ENCODE measurements at regions not wholly inside any gene's neighbourhood (a gene's known extent, or its start where the extent isn't known, plus 50 kb on each side); places are given as distances from the start of the nearest gene placed in this dataset.
"Not testable (repeated sequence)": the region's sequence is repeated elsewhere in the genome, so short reads cannot be mapped to it uniquely, and the experiment has no call there.

DNA sequence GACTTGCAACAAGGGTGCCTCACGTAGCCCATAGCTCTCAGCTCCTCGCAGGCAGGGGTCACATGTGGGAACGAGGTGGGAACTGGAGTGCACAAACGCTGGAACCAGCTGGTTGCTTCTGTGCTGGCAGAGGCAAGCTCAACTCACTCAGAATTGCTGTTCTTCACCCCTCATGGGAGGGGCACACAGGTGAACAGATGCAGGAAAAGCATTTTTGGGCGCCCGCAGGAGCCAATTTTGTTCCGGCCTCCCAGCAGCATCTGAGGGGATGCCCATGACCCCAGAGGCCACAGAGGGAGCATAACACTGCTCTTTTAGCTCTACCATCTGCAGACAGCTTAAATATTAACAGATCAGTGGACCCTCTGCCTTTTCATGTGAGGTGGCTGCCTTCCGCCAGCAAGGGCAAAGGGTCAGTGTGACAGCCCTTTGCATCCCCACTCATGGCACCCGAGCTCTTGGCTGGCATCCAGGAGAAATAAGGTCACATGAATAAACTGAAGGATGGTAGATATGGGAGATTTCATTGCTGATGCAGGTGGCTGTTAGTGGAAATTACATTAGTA, 196.2 kb downstream of the SLCO4C1 start:
- Histone ChIP-seq H3K4me3 (replicated peaks; ENCODE audit: low read depth, low read length) (no peak overlapping the region), H3K36me3 (ENCODE audit: control insufficient read depth, insufficient read depth, low read length) (no peaks in the 10 kb centered on the region), H3K27me3 (replicated peaks; ENCODE audit: control insufficient read depth, insufficient read depth, low read length) (no peaks in the 10 kb centered on the region)
- no peak for DNase-seq (ENCODE audit: extremely low read depth, insufficient read length)
- TF ChIP-seq, protein P1, sequence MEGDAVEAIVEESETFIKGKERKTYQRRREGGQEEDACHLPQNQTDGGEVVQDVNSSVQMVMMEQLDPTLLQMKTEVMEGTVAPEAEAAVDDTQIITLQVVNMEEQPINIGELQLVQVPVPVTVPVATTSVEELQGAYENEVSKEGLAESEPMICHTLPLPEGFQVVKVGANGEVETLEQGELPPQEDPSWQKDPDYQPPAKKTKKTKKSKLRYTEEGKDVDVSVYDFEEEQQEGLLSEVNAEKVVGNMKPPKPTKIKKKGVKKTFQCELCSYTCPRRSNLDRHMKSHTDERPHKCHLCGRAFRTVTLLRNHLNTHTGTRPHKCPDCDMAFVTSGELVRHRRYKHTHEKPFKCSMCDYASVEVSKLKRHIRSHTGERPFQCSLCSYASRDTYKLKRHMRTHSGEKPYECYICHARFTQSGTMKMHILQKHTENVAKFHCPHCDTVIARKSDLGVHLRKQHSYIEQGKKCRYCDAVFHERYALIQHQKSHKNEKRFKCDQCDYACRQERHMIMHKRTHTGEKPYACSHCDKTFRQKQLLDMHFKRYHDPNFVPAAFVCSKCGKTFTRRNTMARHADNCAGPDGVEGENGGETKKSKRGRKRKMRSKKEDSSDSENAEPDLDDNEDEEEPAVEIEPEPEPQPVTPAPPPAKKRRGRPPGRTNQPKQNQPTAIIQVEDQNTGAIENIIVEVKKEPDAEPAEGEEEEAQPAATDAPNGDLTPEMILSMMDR (IDR thresholded peaks at IDR 0.05; ENCODE audit: insufficient read depth, low read length, poor library complexity, severe bottlenecking) = no peak

DNA sequence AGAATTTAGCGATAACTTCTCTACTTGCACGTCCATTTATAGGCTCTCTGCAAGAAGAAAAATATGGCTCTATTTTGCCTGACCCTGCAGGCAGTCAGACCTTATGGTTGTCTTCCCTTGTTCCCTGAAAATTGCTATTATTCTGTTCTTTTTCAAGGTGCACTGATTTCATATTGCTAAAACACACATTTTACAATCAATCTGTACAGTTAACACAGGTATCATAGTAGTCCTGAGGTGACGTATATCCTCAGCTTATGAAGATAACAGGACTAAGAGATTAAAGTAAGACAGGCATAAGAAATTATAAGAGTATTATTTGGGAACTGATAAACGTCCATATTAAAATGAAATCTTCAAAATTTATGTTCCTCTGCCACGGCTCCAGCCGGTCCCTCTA, 197.0 kb downstream of the SLCO4C1 start:
- not testable (repeated sequence) for H3K27me3 ChIP-seq (replicated peaks; ENCODE audit: control insufficient read depth, insufficient read depth, low read length); DNase-seq (ENCODE audit: extremely low read depth, insufficient read length); H3K36me3 ChIP-seq (ENCODE audit: control insufficient read depth, insufficient read depth, low read length); H3K4me3 ChIP-seq (replicated peaks; ENCODE audit: low read depth, low read length)

DNA sequence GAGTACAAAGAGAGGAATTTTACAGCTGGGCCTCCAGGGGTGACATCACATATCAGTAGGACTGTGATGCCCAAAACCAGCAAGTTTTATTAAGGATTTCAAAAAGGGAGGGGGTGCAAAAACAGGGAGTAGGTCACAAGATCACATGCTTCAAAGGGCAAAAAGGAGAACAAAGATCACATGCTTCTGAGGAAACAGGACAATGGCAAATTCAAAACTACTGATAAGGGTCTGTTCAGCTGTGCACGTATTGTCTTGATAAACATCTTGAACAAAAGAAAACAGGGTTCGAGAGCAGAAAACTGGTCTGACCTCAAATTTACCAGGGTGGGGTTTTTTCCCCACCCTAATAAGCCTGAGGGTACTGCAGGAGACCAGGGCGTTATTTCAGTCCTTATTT, 197.5 kb downstream of the SLCO4C1 start:
- H3K36me3 ChIP-seq (ENCODE audit: control insufficient read depth, insufficient read depth, low read length); H3K27me3 ChIP-seq (replicated peaks; ENCODE audit: control insufficient read depth, insufficient read depth, low read length); DNase-seq (ENCODE audit: extremely low read depth, insufficient read length): not testable (repeated sequence)

DNA sequence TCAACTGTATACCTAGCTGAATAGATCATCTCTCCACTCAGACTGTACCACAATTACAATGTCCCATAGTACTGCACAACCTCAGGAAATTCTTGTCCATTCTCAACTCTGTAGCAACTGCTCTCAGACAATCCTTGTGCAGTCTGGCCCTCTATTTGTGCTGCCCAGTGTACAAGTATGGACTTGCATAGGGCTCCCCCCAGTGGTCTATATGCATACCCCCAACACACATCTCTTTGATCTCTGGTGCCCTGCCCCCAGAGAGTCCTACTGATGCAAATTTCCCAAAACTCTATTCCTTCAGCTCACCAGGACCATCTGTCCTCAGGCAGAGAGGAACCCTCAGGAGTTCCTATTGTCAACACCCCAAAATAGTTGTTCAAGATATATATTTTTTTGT, 205.3 kb downstream of the SLCO4C1 start:
- H3K4me3 ChIP-seq (replicated peaks; ENCODE audit: low read depth, low read length) = no peak overlapping the region
- TF ChIP-seq, protein P1 (IDR thresholded peaks at IDR 0.05; ENCODE audit: insufficient read depth, low read length, poor library complexity, severe bottlenecking) = peak; percentile 59
- H3K27me3 ChIP-seq (replicated peaks; ENCODE audit: control insufficient read depth, insufficient read depth, low read length) = no peaks in the 10 kb centered on the region
- no peak for DNase-seq (ENCODE audit: extremely low read depth, insufficient read length)
- no peaks in the 10 kb centered on the region for H3K36me3 ChIP-seq (ENCODE audit: control insufficient read depth, insufficient read depth, low read length)

More for the DNA sequence above, 197.5 kb downstream of the SLCO4C1 start:
- H3K4me3 ChIP-seq (replicated peaks; ENCODE audit: low read depth, low read length) = not testable (repeated sequence)

DNA sequence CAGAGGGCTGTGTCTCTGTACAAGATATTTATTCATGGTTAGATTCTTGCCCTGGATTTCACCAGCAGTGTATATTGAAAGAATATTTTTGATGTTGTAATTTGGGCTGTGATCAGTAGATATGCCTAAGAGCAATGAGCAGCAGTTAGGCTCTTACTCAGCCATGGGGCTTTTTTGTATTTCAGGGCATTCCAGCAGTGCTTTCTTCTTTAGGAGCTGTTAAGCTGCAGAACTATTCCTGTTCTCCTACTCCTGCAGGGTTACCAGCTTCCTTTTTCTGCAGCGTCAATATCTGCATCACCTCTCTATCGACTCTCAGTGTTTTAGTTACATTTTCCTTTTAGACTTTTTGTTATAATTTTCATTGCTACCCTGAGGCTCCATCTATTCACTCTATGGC, 206.2 kb downstream of the SLCO4C1 start:
- Histone ChIP-seq H3K36me3 (ENCODE audit: control insufficient read depth, insufficient read depth, low read length) (no peaks in the 10 kb centered on the region), H3K27me3 (replicated peaks; ENCODE audit: control insufficient read depth, insufficient read depth, low read length) (no peaks in the 10 kb centered on the region), H3K4me3 (replicated peaks; ENCODE audit: low read depth, low read length) (no peak overlapping the region)
- TF ChIP-seq, protein P1 (IDR thresholded peaks at IDR 0.05; ENCODE audit: insufficient read depth, low read length, poor library complexity, severe bottlenecking) = no peak
- DNase-seq (ENCODE audit: extremely low read depth, insufficient read length) = no peak

DNA sequence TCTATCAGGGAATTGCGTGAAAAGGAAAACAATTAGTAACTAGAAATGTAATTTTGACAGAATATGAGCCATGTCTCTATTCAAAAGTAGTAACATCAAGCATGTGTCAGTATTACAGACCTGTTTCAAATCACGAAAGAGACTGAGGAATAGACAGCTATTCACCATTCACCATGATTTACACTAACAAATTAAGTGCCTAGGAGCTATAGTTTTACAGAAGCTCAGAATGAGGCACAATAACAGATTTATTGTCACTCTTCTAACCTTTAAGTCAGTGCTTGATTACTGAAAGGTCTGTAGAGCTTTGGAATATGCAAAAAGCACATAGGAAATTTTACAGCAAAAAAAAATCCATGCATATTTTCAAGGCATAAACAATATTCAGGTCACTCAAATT, 208.2 kb downstream of the SLCO4C1 start:
- no peak for DNase-seq (ENCODE audit: extremely low read depth, insufficient read length)
- Histone ChIP-seq H3K27me3 (replicated peaks; ENCODE audit: control insufficient read depth, insufficient read depth, low read length) (no peaks in the 10 kb centered on the region), H3K36me3 (ENCODE audit: control insufficient read depth, insufficient read depth, low read length) (no peaks in the 10 kb centered on the region), H3K4me3 (replicated peaks; ENCODE audit: low read depth, low read length) (no peak overlapping the region)
- TF ChIP-seq, protein P1 (IDR thresholded peaks at IDR 0.05; ENCODE audit: insufficient read depth, low read length, poor library complexity, severe bottlenecking) = no peak

DNA sequence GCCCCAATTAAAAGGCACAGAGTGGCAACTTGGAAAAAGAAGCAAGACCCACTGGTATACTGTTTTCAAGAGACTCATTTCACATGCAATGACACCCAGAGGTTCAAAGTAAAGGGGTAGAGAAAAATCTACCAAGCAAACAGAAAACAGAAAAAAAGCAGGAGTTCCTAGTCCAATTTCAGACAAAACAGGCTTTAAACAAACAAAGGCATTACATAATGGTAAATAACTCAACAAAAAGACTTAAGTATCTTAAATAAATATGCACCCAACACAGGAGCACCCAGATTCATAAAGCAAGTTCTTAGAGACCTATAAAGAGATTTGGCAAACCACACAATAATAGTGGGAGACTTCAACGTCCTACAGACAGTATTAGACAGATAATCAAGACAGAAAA, 215.8 kb downstream of the SLCO4C1 start:
- Histone ChIP-seq H3K4me3 (replicated peaks; ENCODE audit: low read depth, low read length) (no peak overlapping the region), H3K27me3 (replicated peaks; ENCODE audit: control insufficient read depth, insufficient read depth, low read length) (no peaks in the 10 kb centered on the region)

More for the DNA sequence above, 215.8 kb downstream of the SLCO4C1 start:
- no peak for DNase-seq (ENCODE audit: extremely low read depth, insufficient read length)
- TF ChIP-seq, protein P1 (IDR thresholded peaks at IDR 0.05; ENCODE audit: insufficient read depth, low read length, poor library complexity, severe bottlenecking) = no peak
- no peaks in the 10 kb centered on the region for H3K36me3 ChIP-seq (ENCODE audit: control insufficient read depth, insufficient read depth, low read length)

Data from GM06990 (cell line).